ENCODE measurements at regions not wholly inside any gene's neighbourhood (a gene's known extent, or its start where the extent isn't known, plus 50 kb on each side); places are given as distances from the start of the nearest gene placed in this dataset.
"Not testable (repeated sequence)": the region's sequence is repeated elsewhere in the genome, so short reads cannot be mapped to it uniquely, and the experiment has no call there.

- H3K27ac ChIP-seq: no peak overlapping the region
- no peak for TF ChIP-seq CTCF (conservative IDR thresholded peaks at IDR 0.05)
These were observed 138.1 kb upstream of the MARCKS start for GRCh38 chr6:113719064-113719463.

- TF ChIP-seq CTCF (conservative IDR thresholded peaks at IDR 0.05): no peak
- no peak overlapping the region for H3K27ac ChIP-seq
These were observed 137.6 kb upstream of the MARCKS start for GRCh38 chr6:113719545-113719944.

- no peak for TF ChIP-seq CTCF (conservative IDR thresholded peaks at IDR 0.05)
- peak overlapping the region; percentile 39; the same call in 1 of the 2 replicates for H3K27ac ChIP-seq
These were observed 134.0 kb upstream of the MARCKS start for GRCh38 chr6:113723182-113723581.

- not testable (repeated sequence) for H3K27ac ChIP-seq
These were observed 132.2 kb upstream of the MARCKS start for GRCh38 chr6:113724927-113725326.

GRCh38 chr6:113731541-113731940, 125.6 kb upstream of the MARCKS start:
- H3K27ac ChIP-seq: no peak overlapping the region
- TF ChIP-seq CTCF (conservative IDR thresholded peaks at IDR 0.05): no peak

- H3K27ac ChIP-seq: no peak overlapping the region
- TF ChIP-seq CTCF (conservative IDR thresholded peaks at IDR 0.05): no peak
These were observed 124.7 kb upstream of the MARCKS start for GRCh38 chr6:113732384-113732966.

GRCh38 chr6:113733381-113733780, 123.8 kb upstream of the MARCKS start:
- no peak for TF ChIP-seq CTCF (conservative IDR thresholded peaks at IDR 0.05)
- H3K27ac ChIP-seq: no peak overlapping the region

GRCh38 chr6:113734982-113735381, 122.2 kb upstream of the MARCKS start:
- no peak overlapping the region for H3K27ac ChIP-seq
- no peak for TF ChIP-seq CTCF (conservative IDR thresholded peaks at IDR 0.05)
